Hematopoietic multipotent progenitor cell (in vitro differentiated cells): ENCODE measurements at regions not wholly inside any gene's neighbourhood (a gene's known extent, or its start where the extent isn't known, plus 50 kb on each side); places are given as distances from the start of the nearest gene placed in this dataset.

ENCODE experiments used
- DNase-seq, 3 donors: peaks; one replicate each; pipeline ENCODE4 v3.0.0-alpha.2; 2011 to 2015; ENCODE audit warnings: low read depth in 2 of 3, low spot score in 2 of 3

GRCh38 chr10:131781791-131782190 is 119.0 kb upstream of the PPP2R2D start:
- no peak for DNase-seq

- no peak for DNase-seq
These were observed 116.3 kb upstream of the PPP2R2D start for GRCh38 chr10:131784363-131785120.

- DNase-seq = no peak
These were observed 115.7 kb upstream of the PPP2R2D start for GRCh38 chr10:131785121-131785460.

- DNase-seq = peak in 2 of 3 donors; percentile 53 to 82
These were observed 113.8 kb upstream of the PPP2R2D start for GRCh38 chr10:131786756-131787605.

GRCh38 chr10:131787961-131788360 is 112.8 kb upstream of the PPP2R2D start:
- no peak for DNase-seq

DNA sequence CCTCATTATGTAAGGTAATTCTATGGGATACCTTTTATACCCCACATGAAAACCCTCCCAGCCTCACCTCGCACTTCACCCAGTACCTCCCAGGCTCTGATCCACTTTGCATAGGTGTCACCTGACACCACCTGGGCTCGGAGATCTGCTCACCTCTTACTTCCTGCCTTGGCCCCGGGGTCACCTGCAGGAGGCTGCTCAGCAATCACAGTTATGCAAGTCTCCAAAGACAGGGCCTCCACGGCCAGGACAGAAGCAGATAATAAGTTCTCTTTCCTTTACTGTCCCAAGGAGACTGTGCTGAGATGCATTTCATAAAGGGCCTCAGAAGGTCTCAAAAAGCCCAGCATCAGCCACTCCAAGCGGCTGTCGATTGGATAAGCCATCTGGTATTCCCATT is 112.4 kb upstream of the PPP2R2D start:
- no peak for DNase-seq

GRCh38 chr10:131789516-131789915 is 111.3 kb upstream of the PPP2R2D start:
- DNase-seq = no peak

- DNase-seq = peak in 1 of 3 donors; percentile 16
These were observed 110.8 kb upstream of the PPP2R2D start for GRCh38 chr10:131790021-131790420.

DNA sequence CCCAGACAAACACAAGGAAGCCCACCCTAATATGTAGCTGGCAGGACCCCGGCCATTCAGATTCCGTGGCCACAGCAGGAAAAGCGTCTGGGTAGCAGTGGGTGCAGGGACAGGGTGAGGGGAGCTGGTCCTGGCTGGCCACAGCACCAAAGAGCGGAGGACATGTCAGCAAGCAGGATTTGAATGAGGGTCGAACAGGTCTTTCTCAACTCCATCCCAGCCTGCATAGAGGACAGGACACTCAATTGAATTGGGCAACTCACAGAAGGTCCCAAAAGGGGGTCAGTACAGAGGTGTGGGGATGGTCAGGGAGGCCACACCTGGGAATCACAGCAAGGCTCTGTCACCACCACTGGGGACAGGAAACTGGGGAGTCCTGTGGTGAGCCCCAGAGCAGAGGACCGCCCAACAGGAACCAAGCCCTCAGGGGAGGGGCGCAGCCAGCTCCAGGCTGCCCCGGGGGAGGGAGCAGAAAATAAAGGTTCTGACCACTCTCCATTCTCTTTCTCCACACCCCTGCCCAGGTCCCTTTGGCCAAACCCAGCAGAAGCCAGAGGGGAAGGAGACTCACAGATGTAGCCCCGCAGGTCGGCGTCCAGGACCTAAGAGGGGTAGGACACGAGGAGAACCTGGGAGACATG is 108.7 kb upstream of the PPP2R2D start:
- no peak for DNase-seq

DNA sequence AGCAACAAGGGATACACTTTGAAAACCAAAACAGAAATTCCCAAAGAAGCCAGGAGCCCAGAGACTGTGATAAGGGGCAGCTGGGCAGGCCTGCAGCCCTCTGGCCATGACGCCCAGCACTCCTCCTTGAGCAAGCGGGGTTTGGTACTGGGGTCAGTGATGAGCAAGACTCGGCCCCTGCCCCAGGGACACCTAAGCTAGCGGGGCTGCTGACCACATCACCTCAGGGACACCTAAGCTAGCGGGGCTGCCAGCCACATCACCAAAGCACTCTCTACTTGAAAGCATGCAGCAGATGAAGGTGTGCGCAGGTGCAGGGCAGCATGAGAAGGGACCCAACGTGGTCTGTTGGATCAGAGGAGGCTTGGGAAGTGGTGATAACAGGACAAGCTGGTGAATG is 108.0 kb upstream of the PPP2R2D start:
- DNase-seq = no peak

DNA sequence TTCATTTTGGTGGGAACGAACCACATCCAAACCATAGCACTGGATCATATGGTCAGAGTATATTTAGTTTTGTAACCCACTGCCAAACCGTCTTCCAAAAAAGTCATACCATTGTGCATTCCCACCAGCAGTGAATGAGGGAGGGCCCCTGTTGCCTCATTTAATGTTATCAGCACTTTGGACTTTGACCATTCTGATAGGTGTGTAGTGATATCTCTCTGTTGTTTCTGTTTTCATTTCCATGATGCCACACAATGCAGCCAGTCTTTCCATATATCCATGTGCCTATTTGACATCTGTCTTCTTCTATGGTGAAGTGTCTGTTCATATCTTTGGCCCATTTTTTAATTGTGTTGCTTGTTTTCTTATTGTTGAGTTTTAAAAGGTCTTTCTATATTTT is 105.0 kb upstream of the PPP2R2D start:
- DNase-seq = no peak

DNA sequence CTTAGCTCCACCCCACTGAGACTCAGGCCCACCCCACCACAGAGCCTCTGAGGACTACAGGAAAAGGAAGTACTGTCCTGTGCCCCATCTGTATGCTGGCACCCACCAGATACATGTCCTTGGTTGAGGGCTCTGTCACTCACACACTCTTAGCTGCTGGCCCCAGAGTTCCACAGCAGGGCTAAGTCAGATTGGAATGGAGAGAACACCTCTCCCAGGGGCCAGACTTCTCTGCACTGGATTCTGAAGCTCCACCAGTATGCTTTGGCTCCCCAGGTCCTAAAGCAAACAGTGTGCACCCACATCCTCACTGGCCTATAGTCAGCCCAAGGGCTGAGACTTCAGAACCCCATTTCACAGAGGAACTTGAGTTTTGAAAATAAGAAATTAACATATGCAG is 103.2 kb upstream of the PPP2R2D start:
- no peak for DNase-seq

DNA sequence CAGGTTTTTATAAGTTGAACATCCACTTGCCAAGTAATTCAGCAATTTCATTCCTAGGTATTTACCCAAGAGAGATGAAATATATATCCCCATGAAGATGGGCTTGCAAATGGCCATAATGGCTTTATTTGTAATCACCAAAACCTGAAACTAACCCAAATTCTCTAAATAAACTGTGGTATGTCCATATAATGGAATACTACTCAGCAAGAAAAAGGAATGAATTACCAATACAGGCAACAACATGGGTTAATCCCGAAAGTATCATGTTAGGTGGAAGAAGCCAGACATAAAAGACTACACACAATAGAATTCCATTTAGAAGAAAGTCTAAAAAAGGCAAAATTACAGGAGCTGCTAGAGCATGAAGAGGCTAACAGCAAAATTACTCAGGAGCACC is 101.4 kb upstream of the PPP2R2D start:
- no peak for DNase-seq

DNA sequence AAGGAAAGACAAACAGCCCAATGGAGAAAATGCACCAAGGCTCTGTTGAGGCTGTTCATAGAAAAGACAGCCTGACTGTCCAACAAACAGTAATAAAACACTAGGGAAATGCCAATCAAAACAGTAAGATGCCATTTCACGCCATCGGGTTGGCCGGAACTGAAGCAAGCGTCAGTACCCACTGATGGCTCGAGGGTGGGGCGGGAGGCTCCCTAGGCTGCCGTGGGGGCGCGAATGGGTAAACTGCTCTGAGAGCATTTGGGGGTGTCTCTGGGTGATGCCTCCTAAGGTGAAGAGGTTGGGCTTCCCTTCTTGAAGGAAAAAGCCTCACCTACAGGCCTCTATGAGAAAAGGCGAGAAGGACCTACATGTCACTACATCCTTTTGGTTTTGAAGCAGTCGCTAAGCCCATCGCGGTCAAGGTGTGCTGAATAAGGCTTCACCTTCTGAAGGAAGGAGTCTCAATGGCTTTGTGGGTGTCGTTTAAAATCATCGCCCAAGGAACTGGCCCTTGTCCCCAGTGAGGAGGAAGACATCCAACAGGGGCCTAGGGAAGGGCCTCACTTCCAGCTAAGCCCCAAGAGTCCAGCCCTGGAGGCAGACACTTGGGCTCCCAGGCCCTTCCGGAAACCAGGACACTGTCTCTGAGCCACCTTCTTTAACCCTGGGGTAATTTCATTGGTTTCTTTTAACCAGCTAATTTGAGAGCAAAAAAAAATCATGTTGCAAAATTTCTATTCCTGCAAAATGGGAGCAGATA is 98.5 kb upstream of the PPP2R2D start:
- no peak for DNase-seq

GRCh38 chr10:131802996-131803395 is 97.8 kb upstream of the PPP2R2D start:
- DNase-seq = no peak

- no peak for DNase-seq
These were observed 96.9 kb upstream of the PPP2R2D start for GRCh38 chr10:131803860-131804425.

- DNase-seq = no peak
These were observed 96.1 kb upstream of the PPP2R2D start for GRCh38 chr10:131804551-131805295.

GRCh38 chr10:131805696-131806095 is 95.1 kb upstream of the PPP2R2D start:
- DNase-seq = no peak

GRCh38 chr10:131806146-131806545 is 94.7 kb upstream of the PPP2R2D start:
- no peak for DNase-seq
